Embryonic facial prominence (tissue), 1 donor: ENCODE measurements at regions not wholly inside any gene's neighbourhood (a gene's known extent, or its start where the extent isn't known, plus 50 kb on each side); places are given as distances from the start of the nearest gene placed in this dataset.
"Not testable (repeated sequence)": the region's sequence is repeated elsewhere in the genome, so short reads cannot be mapped to it uniquely, and the experiment has no call there.

Experiments
- DNase-seq: peaks from one replicate; pipeline ENCODE4 v3.0.0-alpha.2; 2016; ENCODE audit errors: extremely low spot score

- DNase-seq: no peak
Measured at GRCh38 chr11:82216927-82217570, 516.6 kb downstream of the FAM181B start.

- no peak for DNase-seq
Measured at GRCh38 chr11:82210011-82210410, 523.7 kb downstream of the FAM181B start.

- no peak for DNase-seq
Measured at GRCh38 chr11:82195283-82195682, 538.4 kb downstream of the FAM181B start.

GRCh38 chr11:82194521-82194920, 539.1 kb downstream of the FAM181B start:
- DNase-seq: no peak

- DNase-seq: no peak
Measured at GRCh38 chr11:82191695-82192094, 542.0 kb downstream of the FAM181B start.

- no peak for DNase-seq
Measured at GRCh38 chr11:82185925-82186324, 547.7 kb downstream of the FAM181B start.

- DNase-seq: no peak
Measured at GRCh38 chr11:82184966-82185365, 548.7 kb downstream of the FAM181B start.

- DNase-seq: no peak
Measured at GRCh38 chr11:82183346-82183745, 550.3 kb downstream of the FAM181B start.

- not testable (repeated sequence) for DNase-seq
Measured at GRCh38 chr11:82182697-82183096, 551.0 kb downstream of the FAM181B start.

- not testable (repeated sequence) for DNase-seq
Measured at GRCh38 chr11:82181796-82182195, 551.9 kb downstream of the FAM181B start.

- DNase-seq: no peak
Measured at GRCh38 chr11:82176945-82177344, 556.7 kb downstream of the FAM181B start.

- DNase-seq: no peak
Measured at GRCh38 chr11:82176365-82176764, 557.3 kb downstream of the FAM181B start.

- DNase-seq: no peak
Measured at GRCh38 chr11:82174610-82175009, 559.1 kb downstream of the FAM181B start.

GRCh38 chr11:82146789-82147188, 586.9 kb downstream of the FAM181B start:
- DNase-seq: no peak

- DNase-seq: no peak
Measured at GRCh38 chr11:82118946-82119345, 614.7 kb downstream of the FAM181B start.

GRCh38 chr11:82117362-82117761, 616.3 kb downstream of the FAM181B start:
- no peak for DNase-seq

- no peak for DNase-seq
Measured at GRCh38 chr11:82105331-82105998, 628.2 kb downstream of the FAM181B start.

GRCh38 chr11:82092904-82093303, 640.8 kb downstream of the FAM181B start:
- DNase-seq: no peak

GRCh38 chr11:82089426-82089825, 644.2 kb downstream of the FAM181B start:
- no peak for DNase-seq

GRCh38 chr11:82085493-82085892, 648.2 kb downstream of the FAM181B start:
- DNase-seq: no peak

- DNase-seq: no peak
Measured at GRCh38 chr11:82082976-82083375, 650.7 kb downstream of the FAM181B start.

- no peak for DNase-seq
Measured at GRCh38 chr11:82080160-82080559, 653.5 kb downstream of the FAM181B start.

GRCh38 chr11:82076126-82076525, 657.5 kb downstream of the FAM181B start:
- DNase-seq: no peak

- DNase-seq: no peak
Measured at GRCh38 chr11:82059505-82059904, 674.2 kb downstream of the FAM181B start.
